ENCODE measurements at regions not wholly inside any gene's neighbourhood (a gene's known extent, or its start where the extent isn't known, plus 50 kb on each side); places are given as distances from the start of the nearest gene placed in this dataset.

GRCh38 chr5:112671687-112672086 lies 66.0 kb upstream of the APC start:
- no peaks in the 10 kb centered on the region for H3K36me3 ChIP-seq
- H3K4me1 ChIP-seq: no peaks in the 10 kb centered on the region
- H3K9me3 ChIP-seq: no peaks in the 10 kb centered on the region
- no peaks in the 10 kb centered on the region for H3K27me3 ChIP-seq
- H3K4me3 ChIP-seq: no peak overlapping the region
- TF ChIP-seq, protein P1, sequence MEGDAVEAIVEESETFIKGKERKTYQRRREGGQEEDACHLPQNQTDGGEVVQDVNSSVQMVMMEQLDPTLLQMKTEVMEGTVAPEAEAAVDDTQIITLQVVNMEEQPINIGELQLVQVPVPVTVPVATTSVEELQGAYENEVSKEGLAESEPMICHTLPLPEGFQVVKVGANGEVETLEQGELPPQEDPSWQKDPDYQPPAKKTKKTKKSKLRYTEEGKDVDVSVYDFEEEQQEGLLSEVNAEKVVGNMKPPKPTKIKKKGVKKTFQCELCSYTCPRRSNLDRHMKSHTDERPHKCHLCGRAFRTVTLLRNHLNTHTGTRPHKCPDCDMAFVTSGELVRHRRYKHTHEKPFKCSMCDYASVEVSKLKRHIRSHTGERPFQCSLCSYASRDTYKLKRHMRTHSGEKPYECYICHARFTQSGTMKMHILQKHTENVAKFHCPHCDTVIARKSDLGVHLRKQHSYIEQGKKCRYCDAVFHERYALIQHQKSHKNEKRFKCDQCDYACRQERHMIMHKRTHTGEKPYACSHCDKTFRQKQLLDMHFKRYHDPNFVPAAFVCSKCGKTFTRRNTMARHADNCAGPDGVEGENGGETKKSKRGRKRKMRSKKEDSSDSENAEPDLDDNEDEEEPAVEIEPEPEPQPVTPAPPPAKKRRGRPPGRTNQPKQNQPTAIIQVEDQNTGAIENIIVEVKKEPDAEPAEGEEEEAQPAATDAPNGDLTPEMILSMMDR (IDR thresholded peaks at IDR 0.05): no peak
- intact Hi-C loops (cut with DNase I): no loop called here
- H3K27ac ChIP-seq: no peak overlapping the region
- DNase-seq (no peak), ATAC-seq (no peak)

DNA sequence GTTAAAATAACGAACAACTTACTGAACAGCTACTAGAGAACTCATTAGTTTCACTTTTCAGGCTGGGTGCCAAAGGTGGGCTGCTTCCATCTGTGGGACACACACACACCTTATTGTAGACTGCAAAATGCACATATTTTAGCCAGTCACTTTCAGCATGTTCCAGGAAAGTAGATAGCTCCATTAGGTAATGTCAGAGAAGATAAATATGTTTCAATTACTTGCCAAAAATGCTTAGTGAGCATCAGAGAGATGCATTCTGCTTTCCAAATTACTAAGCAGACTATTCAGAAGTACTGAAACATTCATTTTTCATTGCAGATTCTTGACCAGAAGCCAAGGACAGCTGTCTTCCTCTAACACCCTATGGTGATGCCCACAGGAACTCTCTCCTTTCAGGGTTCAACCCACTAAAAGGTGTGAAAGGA lies 56.2 kb upstream of the APC start:
- DNase-seq: no peak
- no peak for ATAC-seq
- Histone ChIP-seq H3K27me3 (no peaks in the 10 kb centered on the region), H3K9me3 (no peaks in the 10 kb centered on the region), H3K4me3 (no peak overlapping the region), H3K4me1 (peaks cover 0 to 33% (median 20%) of the 10 kb centered on the region in 9 donors), H3K27ac (no peak overlapping the region), H3K36me3 (no peaks in the 10 kb centered on the region)
- TF ChIP-seq, protein P1 (IDR thresholded peaks at IDR 0.05): no peak
- intact Hi-C loops (cut with DNase I): loop anchor here in 2 of 10 donors (5.0 to 10.0 kb wide), 2 partner anchors 54 to 127 kb away; no protein-coding TSS in a partner anchor
- 70 to 74% methylated on average over 1 of the region's 1 CpG for WGBS, 2 donors

DNA sequence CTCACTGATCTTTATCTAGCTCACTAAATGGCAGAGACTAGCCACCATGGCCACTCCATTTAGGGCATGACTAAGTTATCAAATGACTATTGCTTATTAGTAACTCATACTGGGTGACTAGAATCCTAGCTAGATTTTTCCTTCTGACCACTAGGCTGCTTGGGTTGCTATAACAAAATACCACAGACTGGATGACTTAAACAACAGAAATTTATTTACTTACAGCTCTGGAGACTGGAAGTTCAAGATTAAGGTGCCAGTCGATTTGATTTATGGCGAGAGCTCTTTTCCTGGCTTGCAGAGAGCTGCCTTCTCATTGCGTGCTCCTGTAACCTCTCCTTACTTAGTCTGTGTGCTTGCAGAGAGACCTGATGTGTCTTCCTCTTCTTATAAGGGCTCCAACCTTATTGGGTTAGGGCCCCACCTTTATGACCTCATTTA lies 55.0 kb upstream of the APC start:
- Histone ChIP-seq H3K4me1 (peaks cover 0 to 38% (median 20%) of the 10 kb centered on the region in 9 donors), H3K27me3 (peaks cover 0 to 4% (median 0%) of the 10 kb centered on the region in 7 donors)

GRCh38 chr5:112684121-112684520 lies 53.6 kb upstream of the APC start:
- DNase-seq (no peak), ATAC-seq (no peak)
- Histone ChIP-seq H3K9me3 (no peaks in the 10 kb centered on the region), H3K4me3 (no peak overlapping the region), H3K4me1 (peaks cover 0 to 38% (median 20%) of the 10 kb centered on the region in 9 donors), H3K36me3 (no peaks in the 10 kb centered on the region), H3K27ac (peak overlapping the region in 7 of 10 donors; percentile 20 to 83 (median 77)), H3K27me3 (peaks cover 0 to 4% (median 0%) of the 10 kb centered on the region in 7 donors)
- TF ChIP-seq, protein P1 (IDR thresholded peaks at IDR 0.05): no peak
- WGBS, 2 donors: 39 to 48% methylated on average over 1 of the region's 1 CpG
- intact Hi-C loops (cut with DNase I): loop anchor here in 2 of 10 donors (5.0 to 10.0 kb wide), 2 partner anchors 57 to 129 kb away; no protein-coding TSS in a partner anchor

More for the DNA sequence above, 55.0 kb upstream of the APC start:
- H3K4me3 ChIP-seq: no peak overlapping the region
- intact Hi-C loops (cut with DNase I): loop anchor here in 2 of 10 donors (5.0 to 10.0 kb wide), 2 partner anchors 55 to 128 kb away; no protein-coding TSS in a partner anchor
- DNase-seq (no peak), ATAC-seq (no peak)
- no peaks in the 10 kb centered on the region for H3K36me3 ChIP-seq
- no peak overlapping the region for H3K27ac ChIP-seq
- 96 to 98% methylated on average over 3 of the region's 3 CpGs for WGBS, 2 donors
- H3K9me3 ChIP-seq: no peaks in the 10 kb centered on the region
- TF ChIP-seq, protein P1 (IDR thresholded peaks at IDR 0.05): no peak
